OCI-LY7 (cell line): ENCODE measurements at regions not wholly inside any gene's neighbourhood (a gene's known extent, or its start where the extent isn't known, plus 50 kb on each side); places are given as distances from the start of the nearest gene placed in this dataset.

Experiments used
- BruUV-seq: library from RNA; stranded (reverse); fragments of 400-500 nt; replicated peaks from 2 replicates; lab custom pipeline; 2021; lab: Mats Ljungman, UMichigan
- CTCF ChIA-PET: fragments of 300-600 bp; sonication (Branson Sonifier 250); formaldehyde crosslinking; loops from one replicate; lab custom pipeline; 2022; ENCODE audit warnings: antibody characterized with exemption; ENCODE audit not compliant: unreplicated experiment; lab: Charles Lee
- POLR2A ChIA-PET: fragments of 300-600 bp; sonication (Branson Sonifier 250); formaldehyde crosslinking; loops from one replicate; lab custom pipeline; 2022; ENCODE audit warnings: antibody characterized with exemption; lab: Charles Lee
- DNase-seq: peaks from one replicate; pipeline ENCODE4 v3.0.0-alpha.2; 2015; ENCODE audit warnings: low spot score
- H2AFZ ChIP-seq: fragments of 200-600 bp; sonication (generic), shearing (Covaris generic); 2 replicates; pipeline ENCODE4 v1.6.1; 2014; ENCODE audit warnings: mild to moderate bottlenecking, antibody characterized with exemption, low read length, moderate library complexity
- H3K27ac ChIP-seq: fragments of 200-600 bp; sonication (generic); 2 replicates; pipeline ENCODE4 v1.5.1; 2014; ENCODE audit warnings: mixed run types, low read depth, mild to moderate bottlenecking, moderate library complexity, low read length, inconsistent platforms; ENCODE audit not compliant: poor library complexity, severe bottlenecking
- H3K36me3 ChIP-seq: fragments of 200-600 bp; sonication (generic); 2 replicates; pipeline ENCODE4 v1.6.1; 2014; ENCODE audit warnings: mild to moderate bottlenecking, antibody characterized with exemption, low read length, moderate library complexity, mixed read lengths; ENCODE audit not compliant: insufficient read depth
- H3K4me1 ChIP-seq: fragments of 200-600 bp; sonication (generic); 2 replicates; pipeline ENCODE4 v1.5.1; 2014; ENCODE audit warnings: mild to moderate bottlenecking, low read length; ENCODE audit not compliant: insufficient read depth, poor library complexity, severe bottlenecking
- H3K4me2 ChIP-seq: fragments of 200-600 bp; sonication (generic); 2 replicates; pipeline ENCODE4 v1.6.1; 2014; ENCODE audit warnings: mild to moderate bottlenecking, low read length
- H3K4me3 ChIP-seq: fragments of 200-600 bp; sonication (generic); 2 replicates; pipeline ENCODE4 v1.5.1; 2014; ENCODE audit warnings: mild to moderate bottlenecking, low read depth, low read length; ENCODE audit not compliant: poor library complexity, severe bottlenecking
- H3K79me2 ChIP-seq: fragments of 200-600 bp; sonication (generic); 2 replicates; pipeline ENCODE4 v1.6.1; 2016; ENCODE audit warnings: low read depth, mild to moderate bottlenecking, low read length, moderate library complexity, mixed read lengths; ENCODE audit not compliant: insufficient read depth
- H3K9me2 ChIP-seq: fragments of 200-600 bp; sonication (generic); 2 replicates; pipeline ENCODE4 v1.6.1; 2016; ENCODE audit warnings: mild to moderate bottlenecking, low read length, mixed read lengths; ENCODE audit not compliant: insufficient read depth
- H3K9me3 ChIP-seq: fragments of 200-600 bp; sonication (generic); 2 replicates; pipeline ENCODE4 v1.6.1; 2014; ENCODE audit warnings: mild to moderate bottlenecking, mixed run types, low read length, mixed read lengths
- H4K20me1 ChIP-seq: fragments of 200-600 bp; sonication (generic); 2 replicates; pipeline ENCODE4 v1.6.1; 2014; ENCODE audit warnings: mild to moderate bottlenecking, antibody characterized with exemption, low read length, moderate library complexity, mixed read lengths; ENCODE audit not compliant: insufficient read depth
- EZH2phosphoT487 ChIP-seq: fragments of 200-600 bp; sonication (generic); IDR thresholded peaks from 2 replicates; pipeline ENCODE4 v1.6.1; 2018; ENCODE audit warnings: low read depth, borderline replicate concordance, mild to moderate bottlenecking, mixed run types, antibody characterized with exemption, low read length, moderate library complexity, mixed read lengths
- intact Hi-C: fragments of 100-400 bp; cut with micrococcal nuclease; formaldehyde crosslinking; loops from one replicate; pipeline ENCODE4 v1.10.0; 2022; ENCODE audit not compliant: unreplicated experiment
- TF ChIP-seq, protein P1 (sequence below): fragments of 200-600 bp; sonication (generic); conservative IDR thresholded peaks from 2 replicates; pipeline ENCODE4 v1.5.1; 2014; ENCODE audit warnings: mild to moderate bottlenecking, antibody characterized with exemption, low read length, moderate library complexity, mixed read lengths

DNA sequence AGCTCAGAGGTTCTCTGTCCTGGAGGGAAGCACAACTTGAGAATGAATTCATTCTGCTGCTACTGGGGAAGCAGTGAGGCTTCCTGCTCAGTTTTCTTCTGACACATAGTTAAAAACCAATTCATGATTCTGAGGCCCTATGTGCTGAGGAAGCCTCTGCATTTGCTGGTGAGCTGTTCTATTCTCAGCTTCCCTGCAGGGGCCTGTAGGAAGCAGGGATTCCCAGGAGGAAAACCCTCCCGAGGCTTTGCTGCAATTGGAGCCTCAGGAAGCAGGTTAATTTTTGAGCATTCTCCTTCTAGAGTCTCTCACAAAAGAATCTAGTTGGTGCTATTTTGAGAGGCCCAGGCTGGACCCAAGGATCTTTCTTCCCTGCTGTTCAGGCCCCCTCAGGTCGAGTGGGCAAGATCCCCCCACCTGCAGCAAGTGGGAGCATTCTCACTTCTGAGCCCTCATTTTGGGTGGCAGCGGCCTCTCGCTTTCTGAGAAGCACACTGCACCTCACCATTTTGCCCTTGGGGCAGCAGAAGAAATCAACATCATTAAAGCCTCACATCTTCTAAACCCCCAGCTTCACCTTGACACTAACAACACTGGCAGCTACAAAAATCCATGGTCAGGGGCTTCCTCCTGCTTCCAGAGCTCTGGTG is 197.5 kb upstream of the TSC22D2 start:
- Histone ChIP-seq H4K20me1 (no peaks in the 10 kb centered on the region), H3K9me2 (no peaks in the 10 kb centered on the region), H3K4me3 (no peak overlapping the region), H3K36me3 (no peaks in the 10 kb centered on the region), H2AFZ (no peak overlapping the region), H3K27ac (no peak overlapping the region), H3K9me3 (no peaks in the 10 kb centered on the region), H3K79me2 (no peaks in the 10 kb centered on the region), H3K4me1 (no peaks in the 10 kb centered on the region), H3K4me2 (no peak overlapping the region)
- BruUV-seq = no TSS peak
- TF ChIP-seq EZH2phosphoT487 = no peak
- TF ChIP-seq, protein P1, sequence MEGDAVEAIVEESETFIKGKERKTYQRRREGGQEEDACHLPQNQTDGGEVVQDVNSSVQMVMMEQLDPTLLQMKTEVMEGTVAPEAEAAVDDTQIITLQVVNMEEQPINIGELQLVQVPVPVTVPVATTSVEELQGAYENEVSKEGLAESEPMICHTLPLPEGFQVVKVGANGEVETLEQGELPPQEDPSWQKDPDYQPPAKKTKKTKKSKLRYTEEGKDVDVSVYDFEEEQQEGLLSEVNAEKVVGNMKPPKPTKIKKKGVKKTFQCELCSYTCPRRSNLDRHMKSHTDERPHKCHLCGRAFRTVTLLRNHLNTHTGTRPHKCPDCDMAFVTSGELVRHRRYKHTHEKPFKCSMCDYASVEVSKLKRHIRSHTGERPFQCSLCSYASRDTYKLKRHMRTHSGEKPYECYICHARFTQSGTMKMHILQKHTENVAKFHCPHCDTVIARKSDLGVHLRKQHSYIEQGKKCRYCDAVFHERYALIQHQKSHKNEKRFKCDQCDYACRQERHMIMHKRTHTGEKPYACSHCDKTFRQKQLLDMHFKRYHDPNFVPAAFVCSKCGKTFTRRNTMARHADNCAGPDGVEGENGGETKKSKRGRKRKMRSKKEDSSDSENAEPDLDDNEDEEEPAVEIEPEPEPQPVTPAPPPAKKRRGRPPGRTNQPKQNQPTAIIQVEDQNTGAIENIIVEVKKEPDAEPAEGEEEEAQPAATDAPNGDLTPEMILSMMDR = no peak
- POLR2A ChIA-PET = no interaction called here
- DNase-seq = no peak
- CTCF ChIA-PET = interaction anchor here (0.6 kb wide), 1 partner anchor 8 kb away, joined by 3 read pairs; no protein-coding TSS in a partner anchor
- intact Hi-C loops = no loop called here

DNA sequence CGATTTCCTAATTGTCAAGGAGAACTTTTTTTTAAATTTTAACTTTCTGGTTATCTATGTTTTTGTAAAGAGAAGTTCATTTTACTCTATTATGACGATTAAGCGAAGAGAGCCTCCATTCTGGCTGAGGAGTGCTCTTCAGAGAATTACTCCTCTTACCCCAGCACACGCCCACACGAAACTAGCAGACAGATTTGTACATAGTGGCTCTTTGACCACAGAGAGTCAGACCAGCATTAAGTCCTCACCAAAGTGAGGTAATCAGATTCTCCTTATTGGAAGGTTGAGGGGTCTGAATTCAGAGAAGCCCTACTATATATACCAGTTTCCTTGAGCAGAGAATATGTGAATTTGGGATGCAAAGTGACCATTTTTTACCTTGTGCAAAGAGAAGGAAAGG is 204.8 kb upstream of the TSC22D2 start:
- H2AFZ ChIP-seq = no peak overlapping the region
- H4K20me1 ChIP-seq = no peaks in the 10 kb centered on the region
- POLR2A ChIA-PET = interaction anchor here (0.8 kb wide), 1 partner anchor 71 kb away, joined by 5 read pairs; no protein-coding TSS in a partner anchor
- no peaks in the 10 kb centered on the region for H3K9me3 ChIP-seq
- no peak overlapping the region for H3K27ac ChIP-seq
- intact Hi-C loops = no loop called here
- H3K4me2 ChIP-seq = no peak overlapping the region
- TF ChIP-seq EZH2phosphoT487 = no peak
- TF ChIP-seq, protein P1 = no peak
- no peaks in the 10 kb centered on the region for H3K36me3 ChIP-seq
- CTCF ChIA-PET = no interaction called here
- H3K4me1 ChIP-seq = no peaks in the 10 kb centered on the region
- H3K79me2 ChIP-seq = no peaks in the 10 kb centered on the region
- H3K4me3 ChIP-seq = no peak overlapping the region
- BruUV-seq = no TSS peak
- H3K9me2 ChIP-seq = no peaks in the 10 kb centered on the region
- no peak for DNase-seq

DNA sequence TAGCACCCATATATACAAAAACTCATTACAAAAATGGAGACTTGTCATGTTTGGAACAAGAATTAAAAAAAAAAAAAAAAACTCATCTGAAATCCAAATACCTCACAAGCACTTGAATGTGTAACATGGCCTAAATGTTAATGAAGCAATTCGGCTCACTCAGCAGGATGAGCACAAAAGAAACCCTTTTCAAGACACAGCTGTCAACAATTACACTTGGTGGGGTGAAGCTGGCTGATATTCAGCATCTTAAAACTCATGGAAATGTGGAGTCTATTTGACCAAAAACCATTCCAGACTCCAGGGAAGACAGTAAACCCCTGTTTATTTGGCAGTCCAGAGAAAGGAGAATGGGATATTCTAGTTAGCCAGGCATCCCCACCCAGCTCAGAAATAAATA is 205.4 kb upstream of the TSC22D2 start:
- no peaks in the 10 kb centered on the region for H3K9me3 ChIP-seq
- no peak overlapping the region for H2AFZ ChIP-seq
- CTCF ChIA-PET = no interaction called here
- POLR2A ChIA-PET = interaction anchor here (0.8 kb wide), 1 partner anchor 70 kb away, joined by 5 read pairs; no protein-coding TSS in a partner anchor
- no peak for TF ChIP-seq EZH2phosphoT487
- TF ChIP-seq, protein P1 = no peak
- no peak overlapping the region for H3K4me3 ChIP-seq
- no peak for DNase-seq
- H3K9me2 ChIP-seq = no peaks in the 10 kb centered on the region
- BruUV-seq = no TSS peak
- H3K79me2 ChIP-seq = no peaks in the 10 kb centered on the region
- intact Hi-C loops = no loop called here
- no peaks in the 10 kb centered on the region for H3K36me3 ChIP-seq
- no peaks in the 10 kb centered on the region for H4K20me1 ChIP-seq
- H3K4me1 ChIP-seq = no peaks in the 10 kb centered on the region
- no peak overlapping the region for H3K27ac ChIP-seq
- H3K4me2 ChIP-seq = no peak overlapping the region
